22Rv1 (cell line): ENCODE measurements at regions not wholly inside any gene's neighbourhood (a gene's known extent, or its start where the extent isn't known, plus 50 kb on each side); places are given as distances from the start of the nearest gene placed in this dataset.
"Not testable (repeated sequence)": the region's sequence is repeated elsewhere in the genome, so short reads cannot be mapped to it uniquely, and the experiment has no call there.

Source experiments
- H3K27ac ChIP-seq: fragments of 450-650 bp; 2 replicates; pipeline ENCODE4 v1.5.1; 2017
- ZFX ChIP-seq: fragments of 450-650 bp; IDR thresholded peaks from 2 replicates; pipeline ENCODE4 v1.6.1; 2017; ENCODE audit warnings: antibody characterized with exemption, borderline replicate concordance
- TF ChIP-seq, protein P1 (sequence below): fragments of 450-650 bp; IDR thresholded peaks from 2 replicates; pipeline ENCODE4 v1.5.1; 2017; ENCODE audit warnings: mild to moderate bottlenecking

DNA sequence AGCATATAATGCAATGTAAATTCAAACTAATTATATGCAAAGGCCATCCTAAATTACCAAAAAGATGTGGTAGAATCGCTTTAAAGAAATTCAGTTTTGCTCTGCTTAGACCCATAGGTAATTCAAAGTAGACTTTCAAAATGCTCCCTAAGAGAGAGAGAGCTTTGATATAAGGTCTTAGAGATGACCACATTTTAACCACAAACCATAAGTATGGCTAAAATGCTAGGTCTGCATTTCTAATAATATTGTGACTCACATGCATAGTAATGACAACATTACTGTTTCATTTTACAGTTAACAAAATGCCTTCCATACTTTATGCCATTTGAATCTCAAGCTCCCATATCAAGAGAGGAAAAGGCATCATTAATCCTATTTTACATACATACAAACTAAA, 144.5 kb downstream of the RAD51AP2 start:
- H3K27ac ChIP-seq, result no peak overlapping the region
- TF ChIP-seq, protein P1, sequence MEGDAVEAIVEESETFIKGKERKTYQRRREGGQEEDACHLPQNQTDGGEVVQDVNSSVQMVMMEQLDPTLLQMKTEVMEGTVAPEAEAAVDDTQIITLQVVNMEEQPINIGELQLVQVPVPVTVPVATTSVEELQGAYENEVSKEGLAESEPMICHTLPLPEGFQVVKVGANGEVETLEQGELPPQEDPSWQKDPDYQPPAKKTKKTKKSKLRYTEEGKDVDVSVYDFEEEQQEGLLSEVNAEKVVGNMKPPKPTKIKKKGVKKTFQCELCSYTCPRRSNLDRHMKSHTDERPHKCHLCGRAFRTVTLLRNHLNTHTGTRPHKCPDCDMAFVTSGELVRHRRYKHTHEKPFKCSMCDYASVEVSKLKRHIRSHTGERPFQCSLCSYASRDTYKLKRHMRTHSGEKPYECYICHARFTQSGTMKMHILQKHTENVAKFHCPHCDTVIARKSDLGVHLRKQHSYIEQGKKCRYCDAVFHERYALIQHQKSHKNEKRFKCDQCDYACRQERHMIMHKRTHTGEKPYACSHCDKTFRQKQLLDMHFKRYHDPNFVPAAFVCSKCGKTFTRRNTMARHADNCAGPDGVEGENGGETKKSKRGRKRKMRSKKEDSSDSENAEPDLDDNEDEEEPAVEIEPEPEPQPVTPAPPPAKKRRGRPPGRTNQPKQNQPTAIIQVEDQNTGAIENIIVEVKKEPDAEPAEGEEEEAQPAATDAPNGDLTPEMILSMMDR, result no peak
- TF ChIP-seq ZFX, result no peak

- TF ChIP-seq ZFX, result no peak
- TF ChIP-seq, protein P1, result no peak
- no peak overlapping the region for H3K27ac ChIP-seq
These were observed 145.2 kb downstream of the RAD51AP2 start for GRCh38 chr2:17373041-17373440.

DNA sequence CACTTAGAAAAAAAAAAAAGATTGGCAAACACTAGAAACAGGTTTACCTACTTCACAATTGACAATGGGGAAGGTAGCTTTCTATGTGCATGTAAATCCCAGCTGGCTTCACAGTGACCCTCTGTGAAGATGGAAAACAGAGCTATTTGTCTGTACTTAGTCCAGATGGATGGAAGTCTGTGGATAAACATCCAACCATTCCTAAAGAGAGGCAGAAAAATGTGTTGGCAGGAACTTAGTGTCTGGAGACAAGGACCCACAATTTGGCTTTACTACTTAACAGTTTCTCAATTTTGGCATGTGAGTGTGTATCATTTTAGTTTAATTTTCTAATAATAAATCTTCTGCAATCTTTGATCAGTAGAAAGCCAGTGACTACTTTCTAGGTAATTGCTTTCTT, 154.4 kb downstream of the RAD51AP2 start:
- TF ChIP-seq, protein P1, result no peak
- no peak for TF ChIP-seq ZFX
- H3K27ac ChIP-seq, result no peak overlapping the region

GRCh38 chr2:17362956-17363355, 155.3 kb downstream of the RAD51AP2 start:
- H3K27ac ChIP-seq, result no peak overlapping the region
- TF ChIP-seq, protein P1, result no peak
- TF ChIP-seq ZFX, result no peak

- no peak overlapping the region for H3K27ac ChIP-seq
- TF ChIP-seq, protein P1, result no peak
- TF ChIP-seq ZFX, result no peak
These were observed 162.5 kb downstream of the RAD51AP2 start for GRCh38 chr2:17355608-17356329.

DNA sequence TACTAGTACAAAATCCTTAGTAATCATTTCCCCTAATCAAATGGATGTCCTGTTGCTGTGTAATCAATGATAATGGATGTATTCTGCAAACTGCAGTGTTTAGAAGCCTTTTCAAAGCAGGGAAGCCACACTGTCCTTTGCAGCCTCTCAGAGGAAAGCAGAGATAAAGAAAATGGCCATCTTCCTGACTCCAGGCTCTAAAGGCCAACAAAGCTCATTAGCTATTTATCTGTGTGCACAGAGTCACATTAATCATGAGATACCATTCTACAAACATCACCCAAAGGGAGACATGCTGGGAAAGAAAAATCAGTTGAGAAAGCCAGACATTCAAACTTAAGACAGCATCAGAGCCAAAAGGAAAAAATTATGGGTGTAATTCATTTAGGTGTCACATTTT, 165.0 kb downstream of the RAD51AP2 start:
- TF ChIP-seq, protein P1, result no peak
- TF ChIP-seq ZFX, result no peak
- H3K27ac ChIP-seq, result no peak overlapping the region

GRCh38 chr2:17342692-17343091, 175.5 kb downstream of the RAD51AP2 start:
- not testable (repeated sequence) for H3K27ac ChIP-seq

DNA sequence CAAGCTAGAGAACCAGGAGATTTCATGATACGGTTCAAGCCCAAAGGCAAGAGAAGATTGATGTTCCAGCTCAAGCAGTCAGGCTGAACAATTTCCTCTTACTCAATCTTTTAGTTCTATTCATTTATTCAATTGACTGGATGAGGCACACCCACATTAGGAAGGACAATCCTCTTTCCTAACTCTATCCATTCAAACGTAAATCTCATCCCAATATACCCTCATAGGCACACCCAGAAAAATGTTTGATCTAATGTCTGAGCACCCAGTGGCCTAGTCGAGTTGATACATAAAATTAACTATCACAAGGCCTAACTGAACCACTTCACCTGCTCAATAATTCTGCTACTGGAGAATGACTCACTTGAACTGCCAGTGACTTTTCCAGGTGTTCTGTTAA, 180.7 kb downstream of the RAD51AP2 start:
- no peak overlapping the region for H3K27ac ChIP-seq
- TF ChIP-seq ZFX, result no peak
- TF ChIP-seq, protein P1, result no peak
